ENCODE measurements at regions not wholly inside any gene's neighbourhood (a gene's known extent, or its start where the extent isn't known, plus 50 kb on each side); places are given as distances from the start of the nearest gene placed in this dataset.
A peak's percentile ranks its signal among the peaks of the same experiment; 100 is the strongest.

- in situ Hi-C loops (cut with MboI; ENCODE audit: low sequenced_read_pairs, unreplicated experiment) = no loop called here
- TF ChIP-seq, protein P1, sequence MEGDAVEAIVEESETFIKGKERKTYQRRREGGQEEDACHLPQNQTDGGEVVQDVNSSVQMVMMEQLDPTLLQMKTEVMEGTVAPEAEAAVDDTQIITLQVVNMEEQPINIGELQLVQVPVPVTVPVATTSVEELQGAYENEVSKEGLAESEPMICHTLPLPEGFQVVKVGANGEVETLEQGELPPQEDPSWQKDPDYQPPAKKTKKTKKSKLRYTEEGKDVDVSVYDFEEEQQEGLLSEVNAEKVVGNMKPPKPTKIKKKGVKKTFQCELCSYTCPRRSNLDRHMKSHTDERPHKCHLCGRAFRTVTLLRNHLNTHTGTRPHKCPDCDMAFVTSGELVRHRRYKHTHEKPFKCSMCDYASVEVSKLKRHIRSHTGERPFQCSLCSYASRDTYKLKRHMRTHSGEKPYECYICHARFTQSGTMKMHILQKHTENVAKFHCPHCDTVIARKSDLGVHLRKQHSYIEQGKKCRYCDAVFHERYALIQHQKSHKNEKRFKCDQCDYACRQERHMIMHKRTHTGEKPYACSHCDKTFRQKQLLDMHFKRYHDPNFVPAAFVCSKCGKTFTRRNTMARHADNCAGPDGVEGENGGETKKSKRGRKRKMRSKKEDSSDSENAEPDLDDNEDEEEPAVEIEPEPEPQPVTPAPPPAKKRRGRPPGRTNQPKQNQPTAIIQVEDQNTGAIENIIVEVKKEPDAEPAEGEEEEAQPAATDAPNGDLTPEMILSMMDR (IDR thresholded peaks at IDR 0.05; ENCODE audit: borderline replicate concordance, control extremely low read depth, extremely low read depth, insufficient read depth, missing control alignments) = no peak
- peak; percentile 38 for DNase-seq (ENCODE audit: low spot score)
Measured at GRCh38 chr9:99515895-99516656, 294.0 kb downstream of the SEC61B start.

DNA sequence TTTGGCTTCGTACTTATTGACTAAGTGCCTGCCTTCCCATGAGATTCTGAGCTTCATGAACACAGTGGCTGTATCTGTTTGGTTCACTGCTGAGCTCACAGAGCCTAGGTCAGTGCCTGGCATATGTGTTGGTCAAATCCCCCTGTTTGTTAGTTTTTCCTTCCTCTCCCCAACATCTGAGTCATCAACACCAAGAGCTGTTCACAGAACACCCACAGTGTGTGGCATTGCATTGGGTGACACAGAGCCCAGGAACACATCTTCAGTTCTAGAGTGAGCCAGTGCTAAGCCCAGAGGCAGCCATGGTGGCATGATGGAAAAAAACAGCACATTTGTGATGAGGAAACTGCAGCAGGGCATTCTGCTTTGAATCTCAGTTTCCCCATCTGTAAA is 294.6 kb downstream of the SEC61B start:
- in situ Hi-C loops (cut with MboI; ENCODE audit: low sequenced_read_pairs, unreplicated experiment) = no loop called here
- DNase-seq (ENCODE audit: low spot score) = no peak
- TF ChIP-seq, protein P1 (IDR thresholded peaks at IDR 0.05; ENCODE audit: borderline replicate concordance, control extremely low read depth, extremely low read depth, insufficient read depth, missing control alignments) = no peak

- TF ChIP-seq, protein P1 (IDR thresholded peaks at IDR 0.05; ENCODE audit: borderline replicate concordance, control extremely low read depth, extremely low read depth, insufficient read depth, missing control alignments) = no peak
- in situ Hi-C loops (cut with MboI; ENCODE audit: low sequenced_read_pairs, unreplicated experiment) = no loop called here
- DNase-seq (ENCODE audit: low spot score) = no peak
Measured at GRCh38 chr9:99523838-99524237, 297.8 kb upstream of the NR4A3 start.

- DNase-seq (ENCODE audit: low spot score) = no peak
- TF ChIP-seq, protein P1 (IDR thresholded peaks at IDR 0.05; ENCODE audit: borderline replicate concordance, control extremely low read depth, extremely low read depth, insufficient read depth, missing control alignments) = no peak
- in situ Hi-C loops (cut with MboI; ENCODE audit: low sequenced_read_pairs, unreplicated experiment) = no loop called here
Measured at GRCh38 chr9:99531313-99531712, 290.4 kb upstream of the NR4A3 start.

DNA sequence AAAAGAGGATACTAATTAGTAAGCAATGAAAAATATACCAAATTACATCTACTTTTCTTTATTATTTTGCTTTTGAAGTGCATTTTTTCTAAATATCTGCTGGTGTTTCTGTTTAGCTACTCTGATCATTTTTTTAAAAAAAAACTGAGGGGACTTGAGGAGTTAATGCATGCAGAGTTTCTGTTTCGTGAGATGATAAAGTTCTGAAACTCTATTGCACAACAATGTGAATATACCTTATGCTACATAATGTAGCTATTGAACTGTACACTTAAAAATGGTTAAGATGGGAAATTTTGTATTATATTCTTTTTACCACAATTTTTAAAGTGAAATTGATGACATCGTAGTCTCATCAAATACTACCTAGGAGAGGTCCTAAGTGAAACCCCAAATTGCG is 288.3 kb upstream of the NR4A3 start:
- in situ Hi-C loops (cut with MboI; ENCODE audit: low sequenced_read_pairs, unreplicated experiment) = no loop called here
- no peak for DNase-seq (ENCODE audit: low spot score)
- TF ChIP-seq, protein P1 (IDR thresholded peaks at IDR 0.05; ENCODE audit: borderline replicate concordance, control extremely low read depth, extremely low read depth, insufficient read depth, missing control alignments) = no peak

DNA sequence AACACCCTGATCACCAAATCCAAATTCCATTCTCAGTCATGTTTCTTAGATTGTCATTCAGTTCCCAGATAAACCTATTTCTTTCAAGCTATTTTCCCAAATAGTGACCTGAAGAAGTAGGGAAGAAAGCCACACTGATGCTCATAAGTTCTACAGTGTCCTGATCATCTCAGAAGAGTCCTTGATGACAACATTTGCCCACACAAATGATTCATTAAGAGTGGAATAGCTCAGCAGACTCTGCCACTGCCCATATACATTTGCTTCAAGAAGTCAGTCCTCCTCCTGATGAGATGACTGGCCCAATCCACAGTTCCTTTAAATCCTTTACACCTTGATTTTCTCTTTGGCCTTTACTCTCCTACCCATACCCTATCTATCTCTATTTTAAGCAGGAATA is 283.7 kb upstream of the NR4A3 start:
- no peak for DNase-seq (ENCODE audit: low spot score)
- in situ Hi-C loops (cut with MboI; ENCODE audit: low sequenced_read_pairs, unreplicated experiment) = no loop called here
- TF ChIP-seq, protein P1 (IDR thresholded peaks at IDR 0.05; ENCODE audit: borderline replicate concordance, control extremely low read depth, extremely low read depth, insufficient read depth, missing control alignments) = no peak

Measured in GM13976 (cell line).